Activated CD4-positive, alpha-beta memory T cell treated with anti-CD3 and anti-CD28 coated beads for 36 hours (primary cell): ENCODE measurements at regions not wholly inside any gene's neighbourhood (a gene's known extent, or its start where the extent isn't known, plus 50 kb on each side); places are given as distances from the start of the nearest gene placed in this dataset.

Experiments used
- CTCF ChIA-PET: fragments of 350-600 bp; sonication (Branson Sonifier 250); formaldehyde crosslinking; loops from one replicate; lab custom pipeline; 2021; ENCODE audit warnings: antibody characterized with exemption, inconsistent platforms; lab: Charles Lee
- POLR2A ChIA-PET: fragments of 350-600 bp; sonication (Branson Sonifier 250); formaldehyde crosslinking; loops from one replicate; lab custom pipeline; 2021; ENCODE audit warnings: antibody characterized with exemption; lab: Charles Lee
- DNase-seq: peaks from one replicate; pipeline ENCODE4 v3.0.0-alpha.2; 2020
- H3K27ac Mint-ChIP-seq: one replicate; pipeline ENCODE4 v1.8.0; 2021; ENCODE audit warnings: mixed read lengths
- H3K27me3 Mint-ChIP-seq: one replicate; pipeline ENCODE4 v1.8.0; 2021; ENCODE audit warnings: mixed read lengths
- H3K36me3 Mint-ChIP-seq: one replicate; pipeline ENCODE4 v1.8.0; 2021; ENCODE audit warnings: mixed read lengths
- H3K4me1 Mint-ChIP-seq: one replicate; pipeline ENCODE4 v1.8.0; 2021; ENCODE audit warnings: low read depth, mixed read lengths
- H3K4me3 Mint-ChIP-seq: one replicate; pipeline ENCODE4 v1.8.0; 2021; ENCODE audit warnings: mild to moderate bottlenecking, mixed read lengths
- H3K9me3 Mint-ChIP-seq: one replicate; pipeline ENCODE4 v1.8.0; 2021; ENCODE audit warnings: mixed read lengths
- intact Hi-C: fragments of 100-400 bp; cut with micrococcal nuclease; formaldehyde crosslinking; loops from one replicate; pipeline ENCODE4 v1.15.1; 2023

DNA sequence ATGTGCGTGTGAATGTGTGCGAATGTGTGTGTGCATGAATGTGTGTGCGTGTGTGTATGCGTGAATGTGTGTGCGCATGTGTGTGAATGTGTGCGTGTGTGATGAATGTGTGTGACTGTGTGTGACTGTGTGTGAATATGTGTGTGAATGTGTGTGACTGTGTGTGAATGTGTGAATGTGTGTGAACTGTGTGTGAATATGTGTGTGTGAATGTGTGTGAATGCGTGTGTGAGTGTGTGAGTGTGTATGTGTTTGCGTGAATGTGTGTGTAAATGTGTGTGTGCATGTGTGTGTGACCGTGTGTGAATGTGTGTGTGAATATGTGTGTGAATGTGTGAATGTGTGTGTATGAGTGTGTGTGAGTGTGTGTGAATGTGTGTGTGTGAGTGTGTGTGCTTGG is 1103.8 kb downstream of the TSN start:
- CTCF ChIA-PET: no interaction called here
- intact Hi-C loops: no loop called here
- Mint-ChIP-seq H3K36me3 (no peaks in the 10 kb centered on the region), H3K4me1 (no peaks in the 10 kb centered on the region), H3K27ac (no peak overlapping the region), H3K27me3 (no peaks in the 10 kb centered on the region), H3K4me3 (no peak overlapping the region), H3K9me3 (peaks cover 15% of the 10 kb centered on the region)
- POLR2A ChIA-PET: no interaction called here
- DNase-seq: no peak

GRCh38 chr2:122863532-122863931 is 1108.1 kb downstream of the TSN start:
- POLR2A ChIA-PET: no interaction called here
- no peak for DNase-seq
- Mint-ChIP-seq H3K27me3 (no peaks in the 10 kb centered on the region), H3K4me3 (no peak overlapping the region), H3K27ac (no peak overlapping the region), H3K4me1 (no peaks in the 10 kb centered on the region), H3K9me3 (peaks cover 23% of the 10 kb centered on the region), H3K36me3 (no peaks in the 10 kb centered on the region)
- intact Hi-C loops: no loop called here
- CTCF ChIA-PET: no interaction called here

DNA sequence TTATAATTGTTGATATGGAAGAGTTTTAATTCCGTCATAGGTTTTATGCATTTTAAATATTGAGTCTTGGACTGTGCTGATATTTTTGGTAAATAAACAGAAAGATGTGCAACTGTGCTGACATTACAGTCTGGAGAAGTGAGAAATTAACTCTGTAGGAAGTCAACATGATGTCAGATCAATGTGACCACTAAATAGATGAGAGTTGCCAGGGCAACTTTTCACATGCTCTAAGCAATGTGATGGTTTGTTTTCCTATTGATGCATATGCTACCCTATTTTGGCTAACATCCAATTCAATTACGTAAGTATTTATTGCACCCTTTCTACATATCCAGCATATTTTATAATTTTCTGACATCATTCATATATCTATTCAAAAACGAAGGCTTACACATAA is 1109.3 kb downstream of the TSN start:
- Mint-ChIP-seq H3K4me1 (no peaks in the 10 kb centered on the region), H3K4me3 (no peak overlapping the region), H3K36me3 (no peaks in the 10 kb centered on the region), H3K27me3 (no peaks in the 10 kb centered on the region), H3K27ac (no peak overlapping the region), H3K9me3 (peaks cover 17% of the 10 kb centered on the region)
- no peak for DNase-seq
- intact Hi-C loops: no loop called here
- ChIA-PET CTCF (no interaction called here), POLR2A (no interaction called here)

GRCh38 chr2:122866095-122866494 is 1110.6 kb downstream of the TSN start:
- Mint-ChIP-seq H3K27ac (no peak overlapping the region), H3K27me3 (no peaks in the 10 kb centered on the region), H3K4me1 (no peaks in the 10 kb centered on the region), H3K36me3 (no peaks in the 10 kb centered on the region), H3K9me3 (peaks cover 17% of the 10 kb centered on the region), H3K4me3 (no peak overlapping the region)
- ChIA-PET POLR2A (no interaction called here), CTCF (no interaction called here)
- no peak for DNase-seq
- intact Hi-C loops: no loop called here

- Mint-ChIP-seq H3K27ac (no peak overlapping the region), H3K4me1 (no peaks in the 10 kb centered on the region), H3K36me3 (no peaks in the 10 kb centered on the region), H3K9me3 (peaks cover 17% of the 10 kb centered on the region), H3K27me3 (no peaks in the 10 kb centered on the region), H3K4me3 (no peak overlapping the region)
- ChIA-PET CTCF (no interaction called here), POLR2A (no interaction called here)
- intact Hi-C loops: no loop called here
- no peak for DNase-seq
Observed at GRCh38 chr2:122867941-122868340, 1112.5 kb downstream of the TSN start.

- no peak overlapping the region for H3K27ac Mint-ChIP-seq
- intact Hi-C loops: no loop called here
- H3K36me3 Mint-ChIP-seq: no peaks in the 10 kb centered on the region
- no peak overlapping the region for H3K4me3 Mint-ChIP-seq
- H3K4me1 Mint-ChIP-seq: no peaks in the 10 kb centered on the region
- DNase-seq: no peak
- H3K9me3 Mint-ChIP-seq: peaks cover 14% of the 10 kb centered on the region
- ChIA-PET POLR2A (no interaction called here), CTCF (no interaction called here)
- H3K27me3 Mint-ChIP-seq: no peaks in the 10 kb centered on the region
Observed at GRCh38 chr2:122868646-122869275, 1113.3 kb downstream of the TSN start.

DNA sequence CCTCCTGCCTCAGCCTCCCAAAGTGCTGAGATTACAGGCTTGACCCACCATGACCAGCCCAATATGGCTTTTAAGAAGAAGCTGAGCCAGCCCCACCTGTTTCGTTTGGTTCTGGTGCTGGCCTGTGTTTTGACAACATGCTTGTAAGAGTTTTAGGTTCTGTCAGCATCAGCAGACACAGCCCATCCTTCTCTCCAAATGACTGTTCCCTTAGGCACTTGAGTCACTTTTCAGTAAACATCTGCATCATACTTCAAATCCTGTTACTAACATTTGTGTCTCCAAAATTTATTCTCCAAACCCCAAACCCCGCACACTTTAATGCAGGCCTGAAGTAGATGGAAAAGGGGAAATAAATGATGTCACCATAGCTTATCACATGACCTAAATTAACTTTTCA is 1118.5 kb downstream of the TSN start:
- no peaks in the 10 kb centered on the region for H3K4me1 Mint-ChIP-seq
- no peaks in the 10 kb centered on the region for H3K36me3 Mint-ChIP-seq
- H3K27me3 Mint-ChIP-seq: no peaks in the 10 kb centered on the region
- no peak overlapping the region for H3K4me3 Mint-ChIP-seq
- ChIA-PET POLR2A (no interaction called here), CTCF (no interaction called here)
- DNase-seq: no peak
- H3K9me3 Mint-ChIP-seq: peaks cover 9% of the 10 kb centered on the region
- H3K27ac Mint-ChIP-seq: no peak overlapping the region
- intact Hi-C loops: no loop called here

GRCh38 chr2:122875091-122875865 is 1119.8 kb downstream of the TSN start:
- peaks cover 9% of the 10 kb centered on the region for H3K9me3 Mint-ChIP-seq
- intact Hi-C loops: no loop called here
- H3K27me3 Mint-ChIP-seq: no peaks in the 10 kb centered on the region
- POLR2A ChIA-PET: no interaction called here
- CTCF ChIA-PET: no interaction called here
- no peak for DNase-seq
- no peaks in the 10 kb centered on the region for H3K36me3 Mint-ChIP-seq
- H3K4me1 Mint-ChIP-seq: no peaks in the 10 kb centered on the region
- H3K4me3 Mint-ChIP-seq: no peak overlapping the region
- no peak overlapping the region for H3K27ac Mint-ChIP-seq

GRCh38 chr2:122883849-122884248 is 1128.4 kb downstream of the TSN start:
- Mint-ChIP-seq H3K4me3 (no peak overlapping the region), H3K9me3 (peaks cover 8% of the 10 kb centered on the region), H3K4me1 (no peaks in the 10 kb centered on the region), H3K27me3 (no peaks in the 10 kb centered on the region), H3K27ac (no peak overlapping the region), H3K36me3 (no peaks in the 10 kb centered on the region)
- DNase-seq: no peak
- POLR2A ChIA-PET: no interaction called here
- CTCF ChIA-PET: no interaction called here
- intact Hi-C loops: no loop called here

DNA sequence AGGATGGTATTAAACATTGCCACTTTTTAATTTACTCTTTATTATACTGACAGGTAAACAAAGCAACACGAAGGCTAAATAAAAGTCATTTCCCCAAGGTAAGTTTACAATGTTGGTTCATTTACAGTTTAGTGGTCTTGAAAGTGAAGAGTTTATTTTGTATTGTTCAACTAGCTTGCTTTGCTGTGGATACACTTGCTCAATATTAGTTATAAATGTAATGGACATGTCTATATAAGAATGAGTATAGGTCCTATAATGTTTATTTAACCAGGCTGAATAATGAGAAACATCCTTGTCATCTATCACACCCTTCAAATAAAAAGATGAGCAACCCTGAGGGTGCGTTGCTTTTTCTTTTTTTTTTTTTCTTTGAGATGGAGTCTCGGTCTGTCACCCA is 1129.4 kb downstream of the TSN start:
- intact Hi-C loops: no loop called here
- H3K36me3 Mint-ChIP-seq: no peaks in the 10 kb centered on the region
- H3K4me3 Mint-ChIP-seq: no peak overlapping the region
- no peaks in the 10 kb centered on the region for H3K4me1 Mint-ChIP-seq
- peaks cover 8% of the 10 kb centered on the region for H3K9me3 Mint-ChIP-seq
- DNase-seq: no peak
- CTCF ChIA-PET: no interaction called here
- POLR2A ChIA-PET: no interaction called here
- H3K27me3 Mint-ChIP-seq: no peaks in the 10 kb centered on the region
- no peak overlapping the region for H3K27ac Mint-ChIP-seq

DNA sequence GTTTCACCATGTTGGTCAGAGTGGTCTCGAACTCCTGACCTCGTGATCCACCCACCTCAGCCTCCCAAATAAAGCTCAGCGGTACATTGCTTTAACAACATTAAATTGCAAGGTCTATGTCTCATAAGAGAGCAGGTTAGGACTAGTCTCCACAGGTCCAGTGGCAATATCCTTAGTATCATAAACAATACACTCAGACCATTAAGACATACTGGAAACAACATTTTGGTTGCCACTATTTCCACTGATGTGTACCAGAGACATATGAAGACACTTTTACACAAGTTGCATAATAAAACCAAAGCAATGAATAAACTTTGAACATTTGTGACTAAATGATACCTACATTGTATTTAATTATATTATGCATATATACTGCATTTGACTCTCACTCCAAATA is 1130.0 kb downstream of the TSN start:
- CTCF ChIA-PET: no interaction called here
- H3K9me3 Mint-ChIP-seq: peaks cover 8% of the 10 kb centered on the region
- H3K4me1 Mint-ChIP-seq: no peaks in the 10 kb centered on the region
- POLR2A ChIA-PET: no interaction called here
- H3K4me3 Mint-ChIP-seq: no peak overlapping the region
- H3K27me3 Mint-ChIP-seq: no peaks in the 10 kb centered on the region
- no peak for DNase-seq
- no peaks in the 10 kb centered on the region for H3K36me3 Mint-ChIP-seq
- intact Hi-C loops: no loop called here
- no peak overlapping the region for H3K27ac Mint-ChIP-seq

GRCh38 chr2:122886479-122887145 is 1131.2 kb downstream of the TSN start:
- Mint-ChIP-seq H3K27ac (no peak overlapping the region), H3K4me1 (no peaks in the 10 kb centered on the region), H3K27me3 (no peaks in the 10 kb centered on the region), H3K36me3 (no peaks in the 10 kb centered on the region), H3K9me3 (peaks cover 13% of the 10 kb centered on the region), H3K4me3 (no peak overlapping the region)
- intact Hi-C loops: no loop called here
- ChIA-PET POLR2A (no interaction called here), CTCF (no interaction called here)
- no peak for DNase-seq

GRCh38 chr2:122899614-122900013 is 1125.5 kb upstream of the CNTNAP5 start:
- H3K4me1 Mint-ChIP-seq: no peaks in the 10 kb centered on the region
- H3K9me3 Mint-ChIP-seq: peaks cover 6% of the 10 kb centered on the region
- no peaks in the 10 kb centered on the region for H3K27me3 Mint-ChIP-seq
- H3K4me3 Mint-ChIP-seq: no peak overlapping the region
- ChIA-PET POLR2A (no interaction called here), CTCF (no interaction called here)
- no peak overlapping the region for H3K27ac Mint-ChIP-seq
- intact Hi-C loops: no loop called here
- DNase-seq: no peak
- H3K36me3 Mint-ChIP-seq: no peaks in the 10 kb centered on the region
